Bronchial epithelial cell (primary cell): ENCODE measurements at regions not wholly inside any gene's neighbourhood (a gene's known extent, or its start where the extent isn't known, plus 50 kb on each side); places are given as distances from the start of the nearest gene placed in this dataset.
"Not testable (repeated sequence)": the region's sequence is repeated elsewhere in the genome, so short reads cannot be mapped to it uniquely, and the experiment has no call there.

Experiments used
- DNase-seq: peaks from one replicate; pipeline ENCODE4 v3.0.0-alpha.2; 2010; ENCODE audit warnings: low read depth
- FAIRE-seq: peaks from 2 replicates; lab custom pipeline; 2011; peaks lifted over from hg19 to GRCh38; lab: Jason Lieb, UNC
- H3K27me3 ChIP-seq: 2 replicates; pipeline ENCODE4 v1.5.1; 2011; ENCODE audit warnings: low read length; ENCODE audit not compliant: control insufficient read depth, insufficient read depth
- H3K36me3 ChIP-seq: 2 replicates; pipeline ENCODE4 v1.5.1; 2011; ENCODE audit warnings: low read length; ENCODE audit not compliant: control insufficient read depth, insufficient read depth
- H3K4me3 ChIP-seq: 2 replicates; pipeline ENCODE4 v1.5.1; 2011; ENCODE audit warnings: mild to moderate bottlenecking, low read depth, low read length, control low read depth
- CTCF ChIP-seq: IDR thresholded peaks from 2 replicates; pipeline ENCODE4 v1.5.1; 2011; ENCODE audit warnings: mild to moderate bottlenecking, moderate library complexity, low read length, control low read depth, inconsistent platforms; ENCODE audit not compliant: insufficient read depth, severe bottlenecking

DNA sequence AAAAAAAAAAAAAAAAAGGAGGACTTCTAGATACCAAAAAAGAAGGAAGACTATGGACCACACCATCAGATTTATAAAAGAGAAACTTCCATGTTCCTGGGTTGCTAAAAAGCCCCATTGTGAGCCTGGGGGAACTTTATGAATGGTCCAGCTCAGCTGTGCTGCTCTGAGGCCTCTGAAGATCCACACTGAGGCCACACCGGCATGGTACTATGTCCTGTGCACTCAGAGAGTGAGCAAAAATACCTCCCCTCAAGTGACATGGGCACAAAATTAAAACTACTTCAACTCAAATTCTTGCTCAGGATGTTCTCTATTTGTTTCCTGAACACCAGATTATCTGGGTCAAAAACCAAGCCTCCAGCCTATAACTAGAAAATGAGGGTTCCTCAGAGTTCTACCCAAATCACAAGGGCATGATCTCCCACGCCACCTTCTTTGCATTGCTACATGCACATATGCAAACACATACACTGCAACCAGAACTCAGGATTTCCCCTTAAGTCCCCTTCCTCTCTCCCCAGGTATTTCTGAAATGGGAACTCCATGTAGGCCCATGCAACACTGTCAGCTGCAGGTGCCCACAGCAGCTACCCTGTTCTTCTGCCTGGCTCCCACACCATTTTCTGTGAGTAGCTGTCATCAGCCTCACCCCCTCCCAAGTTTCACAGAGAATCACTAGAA is 94.4 kb downstream of the SH3GLB1 start:
- FAIRE-seq (no peak), DNase-seq (no peak)
- Histone ChIP-seq H3K4me3 (no peak overlapping the region), H3K27me3 (no peaks in the 10 kb centered on the region), H3K36me3 (no peaks in the 10 kb centered on the region)
- TF ChIP-seq CTCF = no peak

- FAIRE-seq, H3K27me3 ChIP-seq, DNase-seq, H3K36me3 ChIP-seq, H3K4me3 ChIP-seq: not testable (repeated sequence)
Observed at GRCh38 chr1:86803641-86804040, 99.3 kb downstream of the SH3GLB1 start.

GRCh38 chr1:86805898-86806519 is 101.6 kb downstream of the SH3GLB1 start:
- H3K4me3 ChIP-seq, H3K27me3 ChIP-seq, H3K36me3 ChIP-seq, DNase-seq, FAIRE-seq: not testable (repeated sequence)

DNA sequence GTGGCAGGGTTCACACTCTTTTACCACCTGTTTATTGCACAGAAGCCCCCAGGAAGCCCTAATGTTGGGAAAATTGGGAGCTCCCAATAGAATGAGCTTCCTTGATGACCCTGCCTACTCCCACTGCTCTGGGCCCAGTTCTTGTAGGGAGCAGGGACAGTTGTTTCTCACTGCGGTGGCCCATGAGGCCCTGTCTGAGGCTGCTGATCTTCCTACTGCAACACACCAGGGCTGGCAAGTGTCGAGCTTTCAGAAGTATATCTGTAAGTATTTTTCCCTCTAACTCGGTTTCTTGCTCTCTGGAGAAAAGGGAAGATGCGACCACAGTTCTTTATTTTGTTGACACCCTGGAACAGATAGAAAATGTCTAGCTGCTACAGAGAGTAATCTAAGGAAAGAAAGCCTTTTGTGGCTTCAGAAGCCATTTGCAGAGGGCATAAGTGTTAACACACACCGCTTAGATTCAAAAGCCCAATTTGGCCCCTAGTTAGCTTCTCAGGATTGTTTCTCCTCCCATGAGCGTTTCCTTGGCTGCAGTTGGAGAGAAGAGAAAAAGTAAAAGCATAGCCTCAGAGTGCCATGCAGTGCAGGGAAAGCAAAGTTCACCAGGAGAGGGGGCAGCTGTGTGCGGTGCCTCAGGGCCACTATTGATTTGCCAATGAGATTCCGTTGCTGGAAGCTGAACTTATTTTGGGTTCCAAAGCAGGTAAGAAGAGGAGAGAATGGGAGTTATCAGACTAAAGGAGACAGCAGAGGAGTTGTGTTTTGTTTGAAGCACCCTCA is 102.6 kb downstream of the SELENOF start:
- no peak for TF ChIP-seq CTCF
- no peak for FAIRE-seq
- Histone ChIP-seq H3K4me3 (no peak overlapping the region), H3K36me3 (no peaks in the 10 kb centered on the region), H3K27me3 (no peaks in the 10 kb centered on the region)
- no peak for DNase-seq

DNA sequence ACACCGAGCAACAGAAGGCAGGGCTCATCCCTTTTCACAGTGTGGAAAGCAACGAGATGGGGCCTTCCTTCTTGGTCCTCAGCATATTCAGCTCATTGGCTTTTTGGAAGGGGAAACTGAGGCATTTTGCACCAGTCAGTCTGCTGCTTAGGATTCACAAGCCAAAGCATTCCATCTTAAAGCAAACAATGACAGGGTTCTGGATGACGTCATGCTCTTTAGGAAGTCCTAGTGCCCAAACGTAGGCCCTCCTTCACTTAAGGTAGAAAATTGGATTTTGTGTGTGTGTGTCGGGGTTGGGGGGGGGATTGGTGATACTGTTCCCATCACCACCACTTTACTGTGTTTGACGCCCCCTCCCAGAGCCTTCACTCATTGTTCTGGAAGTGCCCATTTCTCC is 101.6 kb downstream of the SELENOF start:
- peak; percentile 10 for DNase-seq
- FAIRE-seq = no peak

More for the DNA sequence above, 101.6 kb downstream of the SELENOF start:
- Histone ChIP-seq H3K4me3 (no peak overlapping the region), H3K27me3 (no peaks in the 10 kb centered on the region), H3K36me3 (no peaks in the 10 kb centered on the region)
- no peak for TF ChIP-seq CTCF
